Esophagus squamous epithelium (tissue), 4 donors: ENCODE measurements at regions not wholly inside any gene's neighbourhood (a gene's known extent, or its start where the extent isn't known, plus 50 kb on each side); places are given as distances from the start of the nearest gene placed in this dataset.

ENCODE experiments used
- CTCF ChIP-seq, 6 experiments: fragments of 450-650 bp in 4 of 6; fragments of 200-600 bp in 2 of 6; sonication (generic) in 2 of 6; IDR thresholded peaks; one replicate each; pipeline ENCODE4 v1.5.1; 2016 to 2019; ENCODE audit warnings: antibody characterized with exemption in 6 of 6, mild to moderate bottlenecking in 4 of 6, moderate library complexity in 4 of 6
- POLR2A ChIP-seq, 4 donors: fragments of 450-650 bp; IDR thresholded peaks; one replicate each; pipeline ENCODE4 v1.6.1; 2017; ENCODE audit warnings: antibody characterized with exemption in 4 of 4, mild to moderate bottlenecking in 4 of 4, moderate library complexity in 3 of 4

GRCh38 chr10:2986391-2986801, 81.0 kb upstream of the PFKP start:
- TF ChIP-seq CTCF (IDR thresholded peaks at IDR 0.05) (no peak), POLR2A (IDR thresholded peaks at IDR 0.05) (no peak)
